Testis (tissue), 2 donors: ENCODE measurements at regions not wholly inside any gene's neighbourhood (a gene's known extent, or its start where the extent isn't known, plus 50 kb on each side); places are given as distances from the start of the nearest gene placed in this dataset.

Source experiments
- POLR2A ChIP-seq: fragments of 450-650 bp; IDR thresholded peaks from one replicate; pipeline ENCODE4 v1.6.1; 2017; ENCODE audit warnings: antibody characterized with exemption, mild to moderate bottlenecking, moderate library complexity
- TF ChIP-seq, protein P1 (sequence below), 3 experiments: fragments of 450-650 bp in 2 of 3; fragments of 200-600 bp in 1 of 3; sonication (generic) in 1 of 3; IDR thresholded peaks; one replicate each; pipeline ENCODE4 v1.5.1; 2016 to 2019; ENCODE audit warnings: antibody characterized with exemption in 3 of 3, mild to moderate bottlenecking in 2 of 3, moderate library complexity in 1 of 3

DNA sequence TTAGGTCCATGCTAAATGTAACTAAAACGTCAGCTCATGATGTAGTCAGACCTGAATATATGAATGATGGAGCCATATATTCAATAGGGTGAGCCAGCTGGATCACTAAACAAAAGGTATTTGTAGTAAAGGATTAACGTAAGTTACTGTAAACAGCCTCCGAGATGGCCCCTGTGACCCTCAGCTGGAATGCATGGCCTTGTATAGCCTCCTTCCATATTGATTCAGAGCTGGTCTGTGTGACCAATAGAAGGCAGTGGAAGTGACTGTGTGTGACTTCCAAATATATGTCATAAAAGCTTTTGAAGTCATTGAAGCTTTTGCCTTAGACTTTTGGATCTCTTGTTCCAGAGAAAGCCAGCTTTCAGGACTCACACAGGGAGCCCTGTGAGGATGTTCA lies 154.4 kb upstream of the CHD1 start:
- TF ChIP-seq, protein P1, sequence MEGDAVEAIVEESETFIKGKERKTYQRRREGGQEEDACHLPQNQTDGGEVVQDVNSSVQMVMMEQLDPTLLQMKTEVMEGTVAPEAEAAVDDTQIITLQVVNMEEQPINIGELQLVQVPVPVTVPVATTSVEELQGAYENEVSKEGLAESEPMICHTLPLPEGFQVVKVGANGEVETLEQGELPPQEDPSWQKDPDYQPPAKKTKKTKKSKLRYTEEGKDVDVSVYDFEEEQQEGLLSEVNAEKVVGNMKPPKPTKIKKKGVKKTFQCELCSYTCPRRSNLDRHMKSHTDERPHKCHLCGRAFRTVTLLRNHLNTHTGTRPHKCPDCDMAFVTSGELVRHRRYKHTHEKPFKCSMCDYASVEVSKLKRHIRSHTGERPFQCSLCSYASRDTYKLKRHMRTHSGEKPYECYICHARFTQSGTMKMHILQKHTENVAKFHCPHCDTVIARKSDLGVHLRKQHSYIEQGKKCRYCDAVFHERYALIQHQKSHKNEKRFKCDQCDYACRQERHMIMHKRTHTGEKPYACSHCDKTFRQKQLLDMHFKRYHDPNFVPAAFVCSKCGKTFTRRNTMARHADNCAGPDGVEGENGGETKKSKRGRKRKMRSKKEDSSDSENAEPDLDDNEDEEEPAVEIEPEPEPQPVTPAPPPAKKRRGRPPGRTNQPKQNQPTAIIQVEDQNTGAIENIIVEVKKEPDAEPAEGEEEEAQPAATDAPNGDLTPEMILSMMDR (IDR thresholded peaks at IDR 0.05): no peak
- TF ChIP-seq POLR2A: no peak
